Endothelial cell of umbilical vein (primary cell): ENCODE measurements at regions not wholly inside any gene's neighbourhood (a gene's known extent, or its start where the extent isn't known, plus 50 kb on each side); places are given as distances from the start of the nearest gene placed in this dataset.

Source experiments
- BruUV-seq: library from RNA; stranded (reverse); fragments of 400-500 nt; replicated peaks from 2 replicates; lab custom pipeline; 2021; lab: Mats Ljungman, UMichigan
- CTCF ChIA-PET: fragments of 300-600, 350-600 bp; sonication (Branson Sonifier 250); formaldehyde crosslinking; loops from one replicate; lab custom pipeline; 2021; ENCODE audit warnings: antibody characterized with exemption, inconsistent platforms; lab: Charles Lee
- POLR2A ChIA-PET: fragments of 300-600, 350-600 bp; sonication (Branson Sonifier 250); formaldehyde crosslinking; loops from one replicate; lab custom pipeline; 2021; ENCODE audit warnings: antibody characterized with exemption, inconsistent platforms; lab: Charles Lee
- DNase-seq: peaks from one replicate; pipeline ENCODE4 v3.0.0-alpha.2; 2011; ENCODE audit warnings: low read depth, low spot score
- FAIRE-seq: peaks from 2 replicates; lab custom pipeline; 2011; peaks lifted over from hg19 to GRCh38; lab: Jason Lieb, UNC
- H2AFZ ChIP-seq: 2 replicates; pipeline ENCODE4 v1.6.0; 2012; ENCODE audit warnings: low read depth, low read length, control low read depth, inconsistent platforms
- H3K27ac ChIP-seq: 2 replicates; pipeline ENCODE4 v1.5.1; 2011; ENCODE audit warnings: low read depth, mild to moderate bottlenecking, control low read depth, low read length, moderate library complexity; ENCODE audit not compliant: insufficient read depth
- H3K27me3 ChIP-seq, 2 experiments: 2 replicates each; pipeline versions ENCODE4 v1.6.0 to v1.6.1; 2011; ENCODE audit warnings: low read length in 2 of 2, mixed read lengths in 1 of 2; ENCODE audit not compliant: control insufficient read depth in 2 of 2, insufficient read depth in 2 of 2
- H3K36me3 ChIP-seq, 2 experiments: 2 replicates in 1 of 2; 3 replicates in 1 of 2; pipeline ENCODE4 v1.5.1; 2011; ENCODE audit warnings: low read length in 2 of 2, mild to moderate bottlenecking in 1 of 2, moderate library complexity in 1 of 2; ENCODE audit not compliant: control insufficient read depth in 2 of 2, insufficient read depth in 2 of 2; ENCODE audit errors: extremely low read depth in 1 of 2
- H3K4me1 ChIP-seq: 3 replicates; pipeline ENCODE4 v1.5.1; 2011; ENCODE audit warnings: mild to moderate bottlenecking, low read length; ENCODE audit not compliant: control insufficient read depth, insufficient read depth; ENCODE audit errors: extremely low read depth
- H3K4me2 ChIP-seq: 2 replicates; pipeline ENCODE4 v1.6.1; 2011; ENCODE audit warnings: low read length, control low read depth, mixed read lengths; ENCODE audit not compliant: insufficient read depth
- H3K4me3 ChIP-seq, 3 experiments: fragments of 200-600 bp in 1 of 3; sonication (generic), shearing (Covaris generic) in 1 of 3; replicated peaks in 1 of 3; 2 replicates each; pipeline ENCODE4 v1.5.1; 2011 to 2016; ENCODE audit warnings: control low read depth in 3 of 3, low read length in 3 of 3, mild to moderate bottlenecking in 2 of 3, inconsistent platforms in 1 of 3, low read depth in 1 of 3, moderate library complexity in 1 of 3; ENCODE audit not compliant: insufficient read depth in 1 of 3
- H3K79me2 ChIP-seq: 2 replicates; pipeline ENCODE4 v1.6.0; 2012; ENCODE audit warnings: low read length, inconsistent platforms; ENCODE audit not compliant: control insufficient read depth, insufficient read depth
- H3K9ac ChIP-seq: replicated peaks from 2 replicates; pipeline ENCODE3; 2011; ENCODE audit warnings: low read length, control low read depth; ENCODE audit not compliant: insufficient read depth; ENCODE audit errors: extremely low read depth
- H3K9me1 ChIP-seq: replicated peaks from 3 replicates; pipeline ENCODE4 v1.6.0; 2011; ENCODE audit warnings: mild to moderate bottlenecking, low read length; ENCODE audit not compliant: control insufficient read depth, insufficient read depth; ENCODE audit errors: extremely low read depth
- H3K9me3 ChIP-seq: replicated peaks from 2 replicates; pipeline ENCODE4 v1.5.1; 2012; ENCODE audit warnings: low read length, inconsistent platforms; ENCODE audit not compliant: control insufficient read depth, insufficient read depth
- H4K20me1 ChIP-seq: replicated peaks from 2 replicates; pipeline ENCODE3; 2011; ENCODE audit warnings: mild to moderate bottlenecking, low read length; ENCODE audit not compliant: control insufficient read depth, insufficient read depth; ENCODE audit errors: extremely low read depth
- CTCF ChIP-seq, 2 donors: IDR thresholded peaks; 1 replicate in 1 of 2; 2 replicates in 1 of 2; pipeline ENCODE4 v1.5.1; 2011; ENCODE audit warnings: low read length in 2 of 2, mild to moderate bottlenecking in 2 of 2, moderate library complexity in 2 of 2, control low read depth in 1 of 2, inconsistent platforms in 1 of 2, low read depth in 1 of 2; ENCODE audit not compliant: insufficient read depth in 1 of 2; ENCODE audit errors: extremely low read depth in 1 of 2
- EZH2 ChIP-seq: IDR thresholded peaks from 2 replicates; pipeline ENCODE4 v1.6.1; 2012; ENCODE audit warnings: borderline replicate concordance, low read depth, mild to moderate bottlenecking, moderate library complexity, low read length, inconsistent platforms; ENCODE audit not compliant: severe bottlenecking
- FOS ChIP-seq: IDR thresholded peaks from 2 replicates; pipeline ENCODE4 v1.6.1; 2011; ENCODE audit warnings: mild to moderate bottlenecking, low read length, moderate library complexity, borderline replicate concordance; ENCODE audit not compliant: insufficient read depth
- GATA2 ChIP-seq: IDR thresholded peaks from 2 replicates; pipeline ENCODE4 v1.7.0; 2011; ENCODE audit warnings: low read depth, mild to moderate bottlenecking, moderate library complexity, mixed read lengths, low read length; ENCODE audit not compliant: insufficient read length, insufficient read depth
- JUN ChIP-seq: IDR thresholded peaks from 2 replicates; pipeline ENCODE4 v1.6.1; 2011; ENCODE audit warnings: borderline replicate concordance, low read depth; ENCODE audit not compliant: insufficient read length, insufficient read depth
- MYC ChIP-seq: IDR thresholded peaks from one replicate; pipeline ENCODE4 v1.6.1; 2011; ENCODE audit warnings: mild to moderate bottlenecking, low read depth, low read length
- POLR2A ChIP-seq: IDR thresholded peaks from 2 replicates; pipeline ENCODE4 v1.6.1; 2012; ENCODE audit warnings: low read depth, mild to moderate bottlenecking, control low read depth, low read length
- POLR2AphosphoS5 ChIP-seq: IDR thresholded peaks from 2 replicates; pipeline ENCODE4 v1.6.1; 2012; ENCODE audit warnings: low read depth, mild to moderate bottlenecking, control low read depth, low read length, moderate library complexity; ENCODE audit not compliant: insufficient read depth
- dilution Hi-C: fragments of 300-500 bp; cut with MboI; formaldehyde crosslinking; loops from one replicate; pipeline ENCODE4 v1.15.0; 2019; ENCODE audit warnings: low sequenced_read_pairs; ENCODE audit not compliant: extremely low pct_ligation_motif_present
- intact Hi-C: fragments of 100-400 bp; cut with micrococcal nuclease; formaldehyde crosslinking; loops from one replicate; pipeline ENCODE4 v1.10.0; 2022
- TF ChIP-seq, protein P1 (sequence below): IDR thresholded peaks from 2 replicates; pipeline ENCODE4 v1.6.1; 2011; ENCODE audit not compliant: insufficient read depth, insufficient read length

DNA sequence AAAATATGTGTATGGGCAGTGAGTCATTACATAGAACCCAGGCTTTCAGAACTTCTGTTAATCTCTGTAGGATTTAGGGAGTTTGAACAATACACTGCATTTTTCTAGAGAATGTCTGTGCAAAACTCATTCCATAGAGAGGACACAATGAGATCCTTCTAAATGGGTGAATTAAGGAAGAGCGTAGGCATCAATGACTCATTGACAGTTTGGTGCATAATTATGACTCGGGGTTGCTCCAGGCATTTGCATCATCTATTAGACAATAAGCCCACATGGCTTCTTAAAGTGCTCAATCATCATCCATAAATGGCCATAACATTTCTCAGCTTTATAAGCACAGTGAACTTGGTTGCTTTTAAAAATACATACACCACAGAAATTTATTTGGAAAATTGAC, 625.5 kb downstream of the CDH26 start:
- intact Hi-C loops, result no loop called here
- dilution Hi-C loops, result no loop called here
- Histone ChIP-seq H2AFZ (no peak overlapping the region), H3K4me2 (no peak overlapping the region), H3K9ac (no peak overlapping the region), H3K27me3 (no peaks in the 10 kb centered on the region), H3K4me1 (no peaks in the 10 kb centered on the region), H3K27ac (no peak overlapping the region), H3K36me3 (no peaks in the 10 kb centered on the region), H3K9me3 (no peaks in the 10 kb centered on the region), H3K9me1 (no peaks in the 10 kb centered on the region), H4K20me1 (no peaks in the 10 kb centered on the region), H3K79me2 (no peaks in the 10 kb centered on the region), H3K4me3 (no peak overlapping the region)
- FAIRE-seq, result no peak
- BruUV-seq, result no TSS peak
- ChIA-PET CTCF (no interaction called here), POLR2A (no interaction called here)
- DNase-seq, result no peak
- TF ChIP-seq EZH2 (no peak), FOS (no peak), JUN (no peak), CTCF (IDR thresholded peaks at IDR 0.05; ENCODE audit: extremely low read depth in 1 of 2, insufficient read depth in 1 of 2, low read depth in 1 of 2, low read length in 2 of 2) (no peak), MYC (no peak), POLR2A (no peak), POLR2AphosphoS5 (no peak), GATA2 (no peak)
- TF ChIP-seq, protein P1, sequence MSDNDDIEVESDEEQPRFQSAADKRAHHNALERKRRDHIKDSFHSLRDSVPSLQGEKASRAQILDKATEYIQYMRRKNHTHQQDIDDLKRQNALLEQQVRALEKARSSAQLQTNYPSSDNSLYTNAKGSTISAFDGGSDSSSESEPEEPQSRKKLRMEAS, result no peak
